ENCODE measurements at regions not wholly inside any gene's neighbourhood (a gene's known extent, or its start where the extent isn't known, plus 50 kb on each side); places are given as distances from the start of the nearest gene placed in this dataset.
A peak's percentile ranks its signal among the peaks of the same experiment; 100 is the strongest.

DNA sequence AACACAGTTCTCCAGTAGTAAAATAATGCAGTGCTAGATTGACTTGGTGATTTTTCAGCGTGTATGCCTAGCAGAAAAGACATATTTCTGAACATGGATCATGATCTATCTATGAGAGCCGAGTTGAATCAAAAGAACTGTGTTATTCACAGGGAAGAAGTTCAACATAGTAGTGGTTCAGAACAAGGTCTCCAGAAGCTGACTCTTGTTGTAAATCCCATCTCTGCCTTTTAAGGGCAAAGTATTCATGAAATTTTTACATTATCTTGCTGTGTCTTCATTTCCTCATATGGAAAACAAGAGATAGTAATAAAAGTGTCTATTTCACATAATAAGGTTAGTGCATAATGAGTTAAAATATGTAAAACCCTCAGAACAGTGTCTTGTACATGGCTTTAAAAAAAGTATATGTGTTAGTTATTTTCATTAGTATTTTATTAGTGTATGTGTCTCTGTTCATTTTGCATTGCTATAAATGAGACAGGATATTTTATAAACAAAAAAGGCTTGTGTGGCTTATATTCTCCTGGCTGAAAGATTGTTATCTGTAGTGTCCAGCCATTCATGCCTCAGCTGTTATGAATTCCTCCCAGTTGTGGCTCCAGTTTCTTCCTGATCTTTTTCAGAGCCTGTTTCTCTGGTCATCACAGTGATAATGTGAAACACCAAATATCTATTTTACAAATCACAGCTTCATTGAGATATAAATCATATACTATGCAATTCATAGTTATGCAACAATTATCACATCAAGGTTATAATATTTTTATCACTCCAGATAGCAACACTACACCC lies 1351.2 kb downstream of the STIM2 start:
- Histone ChIP-seq H3F3A (ENCODE audit: insufficient read depth) (no peaks in the 10 kb centered on the region), H2AFZ (no peak overlapping the region), H3K9me3 (ENCODE audit: low read depth) (no peaks in the 10 kb centered on the region), H4K20me1 (ENCODE audit: insufficient read depth) (no peaks in the 10 kb centered on the region), H3K27me3 (replicated peaks; ENCODE audit: insufficient read depth) (no peaks in the 10 kb centered on the region), H3K4me3 (no peak overlapping the region), H3K4me1 (ENCODE audit: insufficient read depth) (no peaks in the 10 kb centered on the region), H3K4me2 (ENCODE audit: unreplicated experiment) (no peak overlapping the region), H3K27ac (no peak overlapping the region), H3K36me3 (ENCODE audit: low read depth) (no peaks in the 10 kb centered on the region), H3K9me2 (ENCODE audit: insufficient read depth) (no peaks in the 10 kb centered on the region), H3K9ac (no peak overlapping the region), H3K79me2 (ENCODE audit: insufficient read depth) (no peaks in the 10 kb centered on the region)
- no peak for DNase-seq
- 4 to 6% methylated on average over 2 of the region's 2 CpGs for WGBS, 2 experiments (ENCODE audit: low coverage in 1 of 2, low lambda C conversion rate in 2 of 2, missing lambda C conversion rate in 2 of 2)
- in situ Hi-C loops (cut with MboI), result no loop called here
- TF ChIP-seq EZH2 (IDR thresholded peaks at IDR 0.05; ENCODE audit: insufficient read depth, poor library complexity, severe bottlenecking) (no peak), EZH2phosphoT487 (IDR thresholded peaks at IDR 0.05; ENCODE audit: insufficient read depth, low read depth) (no peak)

DNA sequence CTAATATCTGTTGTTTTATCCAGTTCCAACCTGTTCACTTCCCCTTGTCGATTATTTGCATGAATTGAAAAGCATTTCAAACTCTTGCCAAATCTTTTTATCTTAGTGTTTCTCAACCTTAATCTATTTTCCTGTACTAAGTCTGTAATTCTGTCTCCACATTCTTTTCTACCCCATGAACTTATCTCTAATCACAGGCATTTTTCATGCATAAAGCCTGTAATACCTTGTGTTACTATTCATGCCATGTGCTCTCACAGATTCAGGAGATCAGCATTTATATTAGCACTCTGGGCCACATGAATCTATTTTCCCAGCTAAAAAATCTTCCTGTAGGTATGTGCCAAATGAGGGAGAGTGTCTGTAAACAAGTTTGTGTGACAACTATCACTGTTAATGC lies 1360.9 kb downstream of the STIM2 start:
- Histone ChIP-seq H3K79me2 (ENCODE audit: insufficient read depth) (no peaks in the 10 kb centered on the region), H3K4me2 (ENCODE audit: unreplicated experiment) (no peak overlapping the region), H3K9ac (no peak overlapping the region), H3K27me3 (replicated peaks; ENCODE audit: insufficient read depth) (no peaks in the 10 kb centered on the region), H3K4me1 (ENCODE audit: insufficient read depth) (peaks cover 27% of the 10 kb centered on the region), H3K9me3 (ENCODE audit: low read depth) (no peaks in the 10 kb centered on the region), H3F3A (ENCODE audit: insufficient read depth) (peaks cover 5% of the 10 kb centered on the region), H3K4me3 (no peak overlapping the region), H2AFZ (no peak overlapping the region), H3K36me3 (ENCODE audit: low read depth) (no peaks in the 10 kb centered on the region), H3K9me2 (ENCODE audit: insufficient read depth) (no peaks in the 10 kb centered on the region), H3K27ac (no peak overlapping the region), H4K20me1 (ENCODE audit: insufficient read depth) (no peaks in the 10 kb centered on the region)
- DNase-seq, result no peak
- in situ Hi-C loops (cut with MboI), result no loop called here
- whole genome bisulfite sequencing, 2 experiments (ENCODE audit: low coverage in 1 of 2, low lambda C conversion rate in 2 of 2, missing lambda C conversion rate in 2 of 2), result 11 to 24% methylated on average over 1 of the region's 1 CpG
- no peak for TF ChIP-seq EZH2phosphoT487 (IDR thresholded peaks at IDR 0.05; ENCODE audit: insufficient read depth, low read depth)
- no peak for TF ChIP-seq EZH2 (IDR thresholded peaks at IDR 0.05; ENCODE audit: insufficient read depth, poor library complexity, severe bottlenecking)

GRCh38 chr4:28225050-28225449 lies 1364.4 kb downstream of the STIM2 start:
- Histone ChIP-seq H3K27ac (no peak overlapping the region), H3K27me3 (replicated peaks; ENCODE audit: insufficient read depth) (no peaks in the 10 kb centered on the region), H3K4me3 (no peak overlapping the region), H3K36me3 (ENCODE audit: low read depth) (no peaks in the 10 kb centered on the region), H3K9me3 (ENCODE audit: low read depth) (no peaks in the 10 kb centered on the region), H3K9ac (no peak overlapping the region), H3K4me2 (ENCODE audit: unreplicated experiment) (no peak overlapping the region), H4K20me1 (ENCODE audit: insufficient read depth) (no peaks in the 10 kb centered on the region), H2AFZ (peak overlapping the region; percentile 63), H3K9me2 (ENCODE audit: insufficient read depth) (no peaks in the 10 kb centered on the region), H3K4me1 (ENCODE audit: insufficient read depth) (peaks cover 61% of the 10 kb centered on the region), H3K79me2 (ENCODE audit: insufficient read depth) (no peaks in the 10 kb centered on the region), H3F3A (ENCODE audit: insufficient read depth) (peaks cover 23% of the 10 kb centered on the region)
- WGBS, 2 experiments (ENCODE audit: low coverage in 1 of 2, low lambda C conversion rate in 2 of 2, missing lambda C conversion rate in 2 of 2), result 12 to 23% methylated on average over 2 of the region's 2 CpGs
- in situ Hi-C loops (cut with MboI), result no loop called here
- TF ChIP-seq EZH2 (IDR thresholded peaks at IDR 0.05; ENCODE audit: insufficient read depth, poor library complexity, severe bottlenecking) (no peak), EZH2phosphoT487 (IDR thresholded peaks at IDR 0.05; ENCODE audit: insufficient read depth, low read depth) (no peak)
- DNase-seq, result peak; percentile 68

DNA sequence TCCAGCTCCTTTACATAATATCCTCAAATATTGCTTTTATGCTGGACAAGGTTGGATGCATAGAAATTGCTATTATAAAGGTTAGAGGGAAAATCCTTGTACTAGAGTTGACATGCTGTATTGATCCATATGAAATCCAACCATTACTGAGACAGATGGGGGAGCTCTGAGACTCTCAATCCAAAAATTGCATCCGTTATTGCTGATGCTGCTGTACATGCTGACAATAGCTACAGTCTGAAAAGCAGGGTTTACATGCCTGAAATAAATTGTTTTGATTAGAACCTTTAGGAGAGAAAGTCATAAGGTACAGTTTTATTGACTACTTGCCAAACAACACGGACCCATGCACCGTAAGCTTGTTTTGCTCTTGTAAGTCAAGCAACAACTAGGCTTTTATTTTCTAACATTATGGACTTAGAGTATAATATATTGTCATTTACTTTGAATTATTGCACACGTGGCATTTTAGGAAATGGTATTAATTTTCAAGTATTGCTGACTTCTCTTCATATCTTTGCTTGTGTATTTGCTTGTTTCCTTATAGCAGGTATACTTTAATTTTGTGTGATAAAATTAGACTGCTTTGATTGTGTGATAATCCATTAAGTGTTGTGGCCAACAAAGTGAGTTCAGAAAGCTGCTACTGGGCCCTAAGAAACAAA lies 1365.2 kb downstream of the STIM2 start:
- DNase-seq, result no peak
- in situ Hi-C loops (cut with MboI), result no loop called here
- 38 to 44% methylated on average over 4 of the region's 4 CpGs for WGBS, 2 experiments (ENCODE audit: low coverage in 1 of 2, low lambda C conversion rate in 2 of 2, missing lambda C conversion rate in 2 of 2)
- Histone ChIP-seq H3K4me2 (ENCODE audit: unreplicated experiment) (no peak overlapping the region), H3K27ac (no peak overlapping the region), H3K79me2 (ENCODE audit: insufficient read depth) (no peaks in the 10 kb centered on the region), H3K4me3 (no peak overlapping the region), H3F3A (ENCODE audit: insufficient read depth) (peaks cover 23% of the 10 kb centered on the region), H2AFZ (peak overlapping the region; percentile 63), H3K9ac (no peak overlapping the region), H4K20me1 (ENCODE audit: insufficient read depth) (no peaks in the 10 kb centered on the region), H3K27me3 (replicated peaks; ENCODE audit: insufficient read depth) (no peaks in the 10 kb centered on the region), H3K4me1 (ENCODE audit: insufficient read depth) (peaks cover 61% of the 10 kb centered on the region), H3K36me3 (ENCODE audit: low read depth) (no peaks in the 10 kb centered on the region), H3K9me3 (ENCODE audit: low read depth) (no peaks in the 10 kb centered on the region), H3K9me2 (ENCODE audit: insufficient read depth) (no peaks in the 10 kb centered on the region)
- TF ChIP-seq EZH2phosphoT487 (IDR thresholded peaks at IDR 0.05; ENCODE audit: insufficient read depth, low read depth) (no peak), EZH2 (IDR thresholded peaks at IDR 0.05; ENCODE audit: insufficient read depth, poor library complexity, severe bottlenecking) (no peak)
